ENCODE measurements at regions not wholly inside any gene's neighbourhood (a gene's known extent, or its start where the extent isn't known, plus 50 kb on each side); places are given as distances from the start of the nearest gene placed in this dataset.

- TF ChIP-seq ZNF280D (tag by site-specific recombination; IDR thresholded peaks at IDR 0.05) = no peak
- TF ChIP-seq GLIS2 (tag by site-specific recombination; IDR thresholded peaks at IDR 0.05) = no peak
- TF ChIP-seq ZNF416 (tag by site-specific recombination; IDR thresholded peaks at IDR 0.05) = no peak
- TF ChIP-seq KLF1 (tag by site-specific recombination; IDR thresholded peaks at IDR 0.05) = no peak
- TF ChIP-seq KLF16 (tag by site-specific recombination; IDR thresholded peaks at IDR 0.05) = no peak
- no peak for TF ChIP-seq SALL2 (tag by site-specific recombination; IDR thresholded peaks at IDR 0.05; ENCODE audit: borderline replicate concordance)
Observed at GRCh38 chr3:187992609-187993008, 161.3 kb upstream of the LPP start (continued).

DNA sequence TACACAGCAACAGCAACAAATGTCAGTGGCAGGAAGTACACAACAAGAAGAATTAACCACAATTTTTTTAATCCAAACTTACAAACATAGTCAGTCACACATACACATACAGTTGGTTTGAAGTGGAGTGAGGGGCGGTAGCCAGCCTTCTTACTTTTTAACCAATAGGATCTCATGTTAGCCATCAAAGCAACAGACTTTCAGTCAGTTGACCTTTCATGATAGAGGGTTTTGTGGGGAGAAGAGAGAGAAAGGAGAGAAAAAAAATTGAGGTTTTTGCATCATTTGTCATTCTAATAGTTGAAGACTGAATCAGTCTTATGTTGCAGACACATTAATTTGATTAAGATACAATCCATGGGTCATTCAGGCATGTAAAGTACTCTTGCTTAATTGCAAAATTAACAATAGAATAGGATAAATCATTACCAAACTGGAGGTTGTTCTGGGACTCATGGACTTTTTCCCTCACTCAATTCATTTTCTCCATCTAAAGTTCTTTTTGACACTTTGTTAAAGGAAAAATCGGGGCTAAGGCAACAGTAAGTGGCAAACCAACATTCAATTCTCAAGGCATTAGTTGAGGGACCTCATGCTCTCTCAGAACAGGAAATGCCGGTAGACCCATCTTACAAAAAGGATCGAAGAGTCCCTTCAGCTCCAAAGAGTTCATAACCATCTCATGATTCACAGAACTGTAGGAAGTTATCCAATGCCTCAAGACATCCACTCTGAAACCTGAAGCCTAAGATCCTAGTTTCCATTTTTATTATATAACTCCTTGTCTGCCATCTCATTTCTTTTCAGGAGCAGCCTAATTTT lies 159.5 kb upstream of the LPP start:
- ChIA-PET POLR2A (no interaction called here), CTCF (interaction anchor here (0.7 kb wide), 1 partner anchor 836 kb away, joined by 3 read pairs; no protein-coding TSS in a partner anchor)
- Histone ChIP-seq H3K4me3 (ENCODE audit: low read depth, low read length) (no peak overlapping the region), H3K9me3 (ENCODE audit: control insufficient read depth, insufficient read depth, low read depth, low read length) (no peaks in the 10 kb centered on the region), H3K27ac (ENCODE audit: extremely low read depth, low read depth, low read length) (no peak overlapping the region), H3K36me3 (ENCODE audit: control insufficient read depth in 2 of 2, insufficient read depth in 1 of 2, low read length in 2 of 2) (no peaks in the 10 kb centered on the region), H3K4me1 (ENCODE audit: control insufficient read depth, insufficient read depth, low read length) (no peaks in the 10 kb centered on the region)
- no peak for TF ChIP-seq ZNF423 (tag by site-specific recombination; IDR thresholded peaks at IDR 0.05)
- TF ChIP-seq KLF10 (tag by site-specific recombination; IDR thresholded peaks at IDR 0.05) = no peak
- TF ChIP-seq, protein P1, sequence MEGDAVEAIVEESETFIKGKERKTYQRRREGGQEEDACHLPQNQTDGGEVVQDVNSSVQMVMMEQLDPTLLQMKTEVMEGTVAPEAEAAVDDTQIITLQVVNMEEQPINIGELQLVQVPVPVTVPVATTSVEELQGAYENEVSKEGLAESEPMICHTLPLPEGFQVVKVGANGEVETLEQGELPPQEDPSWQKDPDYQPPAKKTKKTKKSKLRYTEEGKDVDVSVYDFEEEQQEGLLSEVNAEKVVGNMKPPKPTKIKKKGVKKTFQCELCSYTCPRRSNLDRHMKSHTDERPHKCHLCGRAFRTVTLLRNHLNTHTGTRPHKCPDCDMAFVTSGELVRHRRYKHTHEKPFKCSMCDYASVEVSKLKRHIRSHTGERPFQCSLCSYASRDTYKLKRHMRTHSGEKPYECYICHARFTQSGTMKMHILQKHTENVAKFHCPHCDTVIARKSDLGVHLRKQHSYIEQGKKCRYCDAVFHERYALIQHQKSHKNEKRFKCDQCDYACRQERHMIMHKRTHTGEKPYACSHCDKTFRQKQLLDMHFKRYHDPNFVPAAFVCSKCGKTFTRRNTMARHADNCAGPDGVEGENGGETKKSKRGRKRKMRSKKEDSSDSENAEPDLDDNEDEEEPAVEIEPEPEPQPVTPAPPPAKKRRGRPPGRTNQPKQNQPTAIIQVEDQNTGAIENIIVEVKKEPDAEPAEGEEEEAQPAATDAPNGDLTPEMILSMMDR (tag by site-specific recombination; IDR thresholded peaks at IDR 0.05) = no peak

DNA sequence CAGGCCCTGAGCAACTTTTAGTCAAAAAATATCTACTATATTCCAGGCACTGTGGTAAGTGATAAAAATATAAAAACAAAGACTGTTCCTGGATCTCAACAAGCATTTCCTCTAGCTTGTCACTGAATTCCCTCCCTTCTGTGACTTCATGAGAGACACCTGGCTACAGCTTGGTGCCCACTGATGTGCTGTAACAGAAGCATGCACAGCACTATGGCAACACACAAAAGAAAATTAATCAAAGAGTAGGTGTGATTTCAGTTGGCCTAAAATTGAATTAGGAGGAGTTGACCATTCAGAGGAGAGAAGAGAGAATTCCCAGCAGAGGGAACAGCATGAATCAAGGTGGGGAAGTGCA lies 158.9 kb upstream of the LPP start:
- Histone ChIP-seq H3K4me3 (ENCODE audit: low read depth, low read length) (no peak overlapping the region), H3K4me1 (ENCODE audit: control insufficient read depth, insufficient read depth, low read length) (no peaks in the 10 kb centered on the region), H3K27ac (ENCODE audit: extremely low read depth, low read depth, low read length) (no peak overlapping the region), H3K36me3 (ENCODE audit: control insufficient read depth in 2 of 2, insufficient read depth in 1 of 2, low read length in 2 of 2) (no peaks in the 10 kb centered on the region), H3K9me3 (ENCODE audit: control insufficient read depth, insufficient read depth, low read depth, low read length) (no peaks in the 10 kb centered on the region)
- ChIA-PET POLR2A (no interaction called here), CTCF (interaction anchor here (0.7 kb wide), 1 partner anchor 835 kb away, joined by 3 read pairs; no protein-coding TSS in a partner anchor)
- no peak for TF ChIP-seq ZNF544 (tag by site-specific recombination; IDR thresholded peaks at IDR 0.05)
- TF ChIP-seq ZNF843 (tag by site-specific recombination; IDR thresholded peaks at IDR 0.05) = no peak
- no peak for TF ChIP-seq ZNF785 (tag by site-specific recombination; IDR thresholded peaks at IDR 0.05)
- no peak for TF ChIP-seq ZNF2 (tag by site-specific recombination; IDR thresholded peaks at IDR 0.05)
- TF ChIP-seq ZNF202 (tag by site-specific recombination; IDR thresholded peaks at IDR 0.05; ENCODE audit: borderline replicate concordance) = no peak
- no peak for TF ChIP-seq ZNF610 (tag by site-specific recombination; IDR thresholded peaks at IDR 0.05; ENCODE audit: borderline replicate concordance)

DNA sequence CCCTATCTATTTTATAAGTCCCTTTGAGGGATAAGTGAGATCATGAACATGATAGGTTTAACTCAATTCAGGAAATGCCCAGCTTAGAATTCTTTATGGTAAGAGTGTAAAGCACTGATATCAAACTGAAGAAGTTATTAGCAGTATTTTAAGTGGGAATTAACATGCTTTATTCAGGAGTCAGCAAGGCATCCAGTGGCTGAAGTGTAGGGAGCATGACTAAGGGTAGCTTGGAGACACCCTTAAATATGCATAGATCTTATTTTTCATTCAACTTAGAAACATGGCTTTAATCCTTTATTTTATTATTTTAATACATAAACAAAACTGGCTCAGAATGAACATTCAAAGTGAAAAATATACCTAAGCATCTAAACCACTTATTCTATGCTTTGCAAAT lies 158.3 kb upstream of the LPP start:
- Histone ChIP-seq H3K4me3 (ENCODE audit: low read depth, low read length) (no peak overlapping the region), H3K9me3 (ENCODE audit: control insufficient read depth, insufficient read depth, low read depth, low read length) (no peaks in the 10 kb centered on the region), H3K27ac (ENCODE audit: extremely low read depth, low read depth, low read length) (no peak overlapping the region), H3K36me3 (ENCODE audit: control insufficient read depth in 2 of 2, insufficient read depth in 1 of 2, low read length in 2 of 2) (no peaks in the 10 kb centered on the region), H3K4me1 (ENCODE audit: control insufficient read depth, insufficient read depth, low read length) (no peaks in the 10 kb centered on the region; the same call in 1 of the 2 replicates)
- CTCF ChIA-PET = no interaction called here
- POLR2A ChIA-PET = no interaction called here
- TF ChIP-seq ZNF530 (tag by site-specific recombination; IDR thresholded peaks at IDR 0.05; ENCODE audit: low read depth) (no peak), KLF9 (tag by site-specific recombination; IDR thresholded peaks at IDR 0.05; ENCODE audit: low read depth) (no peak), ZSCAN16 (tag by site-specific recombination; IDR thresholded peaks at IDR 0.05) (no peak), SP3 (tag by site-specific recombination; IDR thresholded peaks at IDR 0.05) (no peak), PATZ1 (tag by site-specific recombination; IDR thresholded peaks at IDR 0.05) (no peak), ZBTB7A (tag by site-specific recombination; IDR thresholded peaks at IDR 0.05; ENCODE audit: low read depth) (no peak), SP7 (tag by site-specific recombination; IDR thresholded peaks at IDR 0.05) (no peak), HOXD13 (CRISPR knock-in tag; IDR thresholded peaks at IDR 0.05; ENCODE audit: borderline replicate concordance) (no peak), ZNF654 (tag by site-specific recombination; IDR thresholded peaks at IDR 0.05; ENCODE audit: low read depth) (no peak), ZFP41 (tag by site-specific recombination; IDR thresholded peaks at IDR 0.05; ENCODE audit: borderline replicate concordance) (no peak)

All from HEK293 (cell line).